Neural cell (in vitro differentiated cells): ENCODE measurements at regions not wholly inside any gene's neighbourhood (a gene's known extent, or its start where the extent isn't known, plus 50 kb on each side); places are given as distances from the start of the nearest gene placed in this dataset.

Experiments
- H2AFZ ChIP-seq: fragments of 200-600, 300-800 bp; sonication (generic), shearing (Covaris generic); 2 replicates; pipeline ENCODE4 v1.6.0; 2014; ENCODE audit warnings: low read depth, mild to moderate bottlenecking, antibody characterized with exemption, low read length, moderate library complexity
- H3F3A ChIP-seq: fragments of 200-600 bp; shearing (Covaris generic); 2 replicates; pipeline ENCODE4 v1.6.1; 2016; ENCODE audit warnings: mild to moderate bottlenecking, moderate library complexity, mixed read lengths, antibody characterized with exemption, low read length; ENCODE audit not compliant: insufficient read depth, poor library complexity, severe bottlenecking
- H3K27ac ChIP-seq: fragments of 200-600, 300-800 bp; sonication (generic), shearing (Covaris generic); 2 replicates; pipeline ENCODE4 v1.5.1; 2014; ENCODE audit warnings: mild to moderate bottlenecking, low read length, moderate library complexity
- H3K27me3 ChIP-seq: fragments of 300-800, 200-600 bp; sonication (generic), shearing (Covaris generic); 2 replicates; pipeline ENCODE4 v1.6.0; 2014; ENCODE audit warnings: mild to moderate bottlenecking, low read depth, low read length, moderate library complexity; ENCODE audit not compliant: insufficient read depth
- H3K36me3 ChIP-seq: fragments of 300-800, 200-600 bp; sonication (generic), shearing (Covaris generic); 2 replicates; pipeline ENCODE4 v1.5.1; 2014; ENCODE audit warnings: mild to moderate bottlenecking, antibody characterized with exemption, low read length, moderate library complexity; ENCODE audit not compliant: insufficient read depth
- H3K4me2 ChIP-seq: fragments of 300-800, 200-600 bp; sonication (generic), shearing (Covaris generic); 2 replicates; pipeline ENCODE4 v1.6.0; 2014; ENCODE audit warnings: mild to moderate bottlenecking, low read length
- H3K4me3 ChIP-seq: fragments of 300-800, 200-600 bp; sonication (generic), shearing (Covaris generic); 2 replicates; pipeline ENCODE4 v1.5.1; 2014; ENCODE audit warnings: mild to moderate bottlenecking, low read length, moderate library complexity
- H3K79me2 ChIP-seq: fragments of 200-600 bp; shearing (Covaris generic); replicated peaks from 2 replicates; pipeline ENCODE4 v1.6.0; 2014; ENCODE audit warnings: mild to moderate bottlenecking, low read length, moderate library complexity; ENCODE audit not compliant: insufficient read depth
- H3K9ac ChIP-seq: fragments of 300-800, 200-600 bp; sonication (generic), shearing (Covaris generic); 2 replicates; pipeline ENCODE4 v1.6.1; 2016; ENCODE audit warnings: mild to moderate bottlenecking, low read length, mixed read lengths
- H3K9me2 ChIP-seq: fragments of 200-600 bp; shearing (Covaris generic); 2 replicates; pipeline ENCODE4 v1.6.1; 2016; ENCODE audit warnings: mild to moderate bottlenecking, low read length, mixed read lengths; ENCODE audit not compliant: insufficient read depth
- H3K9me3 ChIP-seq: fragments of 200-600, 300-800 bp; sonication (generic), shearing (Covaris generic); 2 replicates; pipeline ENCODE4 v1.6.1; 2016; ENCODE audit warnings: mild to moderate bottlenecking, mixed run types, low read length, moderate library complexity, mixed read lengths
- H4K20me1 ChIP-seq: fragments of 200-600 bp; shearing (Covaris generic); 2 replicates; pipeline ENCODE4 v1.6.1; 2016; ENCODE audit warnings: mild to moderate bottlenecking, mixed run types; ENCODE audit not compliant: insufficient read depth
- CTCF ChIP-seq: fragments of 450-650 bp; IDR thresholded peaks from 2 replicates; pipeline ENCODE4 v1.5.1; 2014; ENCODE audit warnings: antibody characterized with exemption, mild to moderate bottlenecking, moderate library complexity; ENCODE audit not compliant: poor library complexity, severe bottlenecking
- EP300 ChIP-seq: fragments of 450-650 bp; conservative IDR thresholded peaks from 2 replicates; pipeline ENCODE4 v1.6.1; 2014; ENCODE audit warnings: antibody characterized with exemption, mild to moderate bottlenecking, moderate library complexity; ENCODE audit not compliant: poor library complexity, severe bottlenecking
- EZH2 ChIP-seq: fragments of 200-600, 300-800 bp; shearing (Covaris generic), sonication (generic); IDR thresholded peaks from 2 replicates; pipeline ENCODE4 v1.6.1; 2014; ENCODE audit warnings: antibody characterized with exemption, low read length, borderline replicate concordance, mild to moderate bottlenecking; ENCODE audit not compliant: insufficient read depth, poor library complexity, severe bottlenecking
- MXI1 ChIP-seq: fragments of 450-650 bp; conservative IDR thresholded peaks from 2 replicates; pipeline ENCODE4 v1.6.1; 2014; ENCODE audit warnings: antibody characterized with exemption, mild to moderate bottlenecking; ENCODE audit not compliant: poor library complexity, severe bottlenecking
- POLR2AphosphoS5 ChIP-seq: IDR thresholded peaks from 2 replicates; pipeline ENCODE4 v1.6.1; 2012
- RAD21 ChIP-seq: fragments of 450-650 bp; conservative IDR thresholded peaks from 2 replicates; pipeline ENCODE4 v1.6.1; 2014; ENCODE audit warnings: antibody characterized with exemption, mild to moderate bottlenecking, moderate library complexity
- REST ChIP-seq: IDR thresholded peaks from 2 replicates; pipeline ENCODE4 v1.6.1; 2012; ENCODE audit warnings: borderline replicate concordance
- SMC3 ChIP-seq: fragments of 450-650 bp; conservative IDR thresholded peaks from 2 replicates; pipeline ENCODE4 v1.6.1; 2014; ENCODE audit warnings: antibody characterized with exemption, mild to moderate bottlenecking, moderate library complexity; ENCODE audit not compliant: poor library complexity
- TAF1 ChIP-seq: IDR thresholded peaks from 2 replicates; pipeline ENCODE4 v1.6.1; 2012; ENCODE audit warnings: low read depth

- H3K4me2 ChIP-seq = no peak overlapping the region
- H3K27ac ChIP-seq = no peak overlapping the region
- H3K9ac ChIP-seq = no peak overlapping the region
- no peaks in the 10 kb centered on the region for H3K27me3 ChIP-seq
- no peaks in the 10 kb centered on the region for H3K79me2 ChIP-seq
- no peaks in the 10 kb centered on the region for H3F3A ChIP-seq
- H4K20me1 ChIP-seq = no peaks in the 10 kb centered on the region
- no peaks in the 10 kb centered on the region for H3K36me3 ChIP-seq
- H3K9me2 ChIP-seq = no peaks in the 10 kb centered on the region
- no peak overlapping the region for H2AFZ ChIP-seq
- no peak overlapping the region for H3K4me3 ChIP-seq
- TF ChIP-seq SMC3 (no peak), RAD21 (no peak), TAF1 (no peak), REST (no peak), POLR2AphosphoS5 (no peak)
- no peaks in the 10 kb centered on the region for H3K9me3 ChIP-seq
Observed at GRCh38 chr13:63512095-63512494, 2096.4 kb upstream of the PCDH20 start.

- H2AFZ ChIP-seq = no peak overlapping the region
- no peak for TF ChIP-seq RAD21
- TF ChIP-seq POLR2AphosphoS5 = no peak
- no peak for TF ChIP-seq MXI1
- no peak for TF ChIP-seq CTCF
- TF ChIP-seq EZH2 = no peak
- no peak for TF ChIP-seq TAF1
- no peak for TF ChIP-seq SMC3
- no peak for TF ChIP-seq REST
- no peak for TF ChIP-seq EP300
- no peaks in the 10 kb centered on the region for H3K27me3 ChIP-seq
- H3K9me2 ChIP-seq = no peaks in the 10 kb centered on the region
- H3K9ac ChIP-seq = no peak overlapping the region
- no peaks in the 10 kb centered on the region for H3K36me3 ChIP-seq
- no peak overlapping the region for H3K4me3 ChIP-seq
- no peak overlapping the region for H3K4me2 ChIP-seq
- no peaks in the 10 kb centered on the region for H3F3A ChIP-seq
- no peaks in the 10 kb centered on the region for H3K9me3 ChIP-seq
- no peaks in the 10 kb centered on the region for H3K79me2 ChIP-seq
- H4K20me1 ChIP-seq = no peaks in the 10 kb centered on the region
- H3K27ac ChIP-seq = no peak overlapping the region
Observed at GRCh38 chr13:63501702-63502101, 2086.1 kb upstream of the PCDH20 start.
